Stimulated activated CD4-positive, alpha-beta T cell treated with anti-CD3 and anti-CD28 coated beads, Interleukin-4, amount 100 ng/mL, for 48 hours (primary cell): ENCODE measurements at regions not wholly inside any gene's neighbourhood (a gene's known extent, or its start where the extent isn't known, plus 50 kb on each side); places are given as distances from the start of the nearest gene placed in this dataset.

Experiments used
- DNase-seq, 2 donors: peaks; one replicate each; pipeline ENCODE4 v3.0.0-alpha.2; 2020; ENCODE audit warnings: low read depth in 2 of 2

GRCh38 chr14:82445810-82446570 lies 912.3 kb upstream of the SEL1L start:
- DNase-seq, result no peak

GRCh38 chr14:82447586-82447985 lies 913.9 kb upstream of the SEL1L start:
- DNase-seq, result no peak

GRCh38 chr14:82449926-82450468 lies 916.3 kb upstream of the SEL1L start:
- DNase-seq, result no peak

GRCh38 chr14:82451675-82452074 lies 918.0 kb upstream of the SEL1L start:
- no peak for DNase-seq

- DNase-seq, result no peak
These were observed 948.7 kb upstream of the SEL1L start for GRCh38 chr14:82482345-82482744.

- DNase-seq, result no peak
These were observed 954.8 kb upstream of the SEL1L start for GRCh38 chr14:82488473-82488872.

- DNase-seq, result no peak
These were observed 956.7 kb upstream of the SEL1L start for GRCh38 chr14:82490397-82490796.

- no peak for DNase-seq
These were observed 958.5 kb upstream of the SEL1L start for GRCh38 chr14:82492157-82492556.

- no peak for DNase-seq
These were observed 966.6 kb upstream of the SEL1L start for GRCh38 chr14:82500222-82500621.

- no peak for DNase-seq
These were observed 967.9 kb upstream of the SEL1L start for GRCh38 chr14:82501554-82501953.

- no peak for DNase-seq
These were observed 968.4 kb upstream of the SEL1L start for GRCh38 chr14:82502043-82502442.

- DNase-seq, result no peak
These were observed 971.2 kb upstream of the SEL1L start for GRCh38 chr14:82504894-82505293.

- DNase-seq, result no peak
These were observed 976.4 kb upstream of the SEL1L start for GRCh38 chr14:82510007-82510406.

- DNase-seq, result no peak
These were observed 977.7 kb upstream of the SEL1L start for GRCh38 chr14:82511399-82511798.

GRCh38 chr14:82520765-82521164 lies 987.1 kb upstream of the SEL1L start:
- DNase-seq, result no peak

- DNase-seq, result no peak
These were observed 987.5 kb upstream of the SEL1L start for GRCh38 chr14:82521191-82521590.

GRCh38 chr14:82528016-82528415 lies 994.4 kb upstream of the SEL1L start:
- no peak for DNase-seq

- no peak for DNase-seq
These were observed 999.7 kb upstream of the SEL1L start for GRCh38 chr14:82533351-82533750.

- no peak for DNase-seq
These were observed 1002.9 kb upstream of the SEL1L start for GRCh38 chr14:82536566-82536965.

- DNase-seq, result no peak
These were observed 1004.2 kb upstream of the SEL1L start for GRCh38 chr14:82537831-82538230.

GRCh38 chr14:82546401-82546800 lies 1012.7 kb upstream of the SEL1L start:
- DNase-seq, result no peak

- DNase-seq, result no peak
These were observed 1015.8 kb upstream of the SEL1L start for GRCh38 chr14:82549306-82549990.

- DNase-seq, result no peak
These were observed 1029.2 kb upstream of the SEL1L start for GRCh38 chr14:82562881-82563280.
